A204.1 (cell line): ENCODE measurements at regions not wholly inside any gene's neighbourhood (a gene's known extent, or its start where the extent isn't known, plus 50 kb on each side); places are given as distances from the start of the nearest gene placed in this dataset.
"Not testable (repeated sequence)": the region's sequence is repeated elsewhere in the genome, so short reads cannot be mapped to it uniquely, and the experiment has no call there.

Experiments
- FAIRE-seq: peaks from 2 replicates; lab custom pipeline; 2012; peaks lifted over from hg19 to GRCh38; lab: Jason Lieb, UNC

GRCh38 chr5:85657328-85657727 is 960.4 kb upstream of the COX7C start:
- not testable (repeated sequence) for FAIRE-seq

GRCh38 chr5:85662969-85663707 is 954.6 kb upstream of the COX7C start:
- not testable (repeated sequence) for FAIRE-seq

DNA sequence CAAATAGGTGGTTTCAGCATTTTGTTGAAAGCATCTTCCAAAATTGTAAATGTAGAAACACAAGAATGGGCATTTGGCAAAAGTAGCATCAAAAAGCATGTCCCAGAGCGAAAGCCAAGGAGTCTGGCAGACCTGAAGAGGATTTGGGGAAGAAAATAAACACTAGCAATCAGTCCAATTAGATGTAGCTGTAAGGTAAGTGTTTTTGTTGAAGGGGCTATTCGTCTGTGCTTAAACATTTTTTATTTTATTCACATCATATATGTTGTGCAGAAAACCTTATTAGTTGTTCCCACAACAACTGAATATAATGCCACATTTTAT is 954.1 kb upstream of the COX7C start:
- FAIRE-seq = no peak

- no peak for FAIRE-seq
Observed at GRCh38 chr5:85670417-85670816, 947.3 kb upstream of the COX7C start.

DNA sequence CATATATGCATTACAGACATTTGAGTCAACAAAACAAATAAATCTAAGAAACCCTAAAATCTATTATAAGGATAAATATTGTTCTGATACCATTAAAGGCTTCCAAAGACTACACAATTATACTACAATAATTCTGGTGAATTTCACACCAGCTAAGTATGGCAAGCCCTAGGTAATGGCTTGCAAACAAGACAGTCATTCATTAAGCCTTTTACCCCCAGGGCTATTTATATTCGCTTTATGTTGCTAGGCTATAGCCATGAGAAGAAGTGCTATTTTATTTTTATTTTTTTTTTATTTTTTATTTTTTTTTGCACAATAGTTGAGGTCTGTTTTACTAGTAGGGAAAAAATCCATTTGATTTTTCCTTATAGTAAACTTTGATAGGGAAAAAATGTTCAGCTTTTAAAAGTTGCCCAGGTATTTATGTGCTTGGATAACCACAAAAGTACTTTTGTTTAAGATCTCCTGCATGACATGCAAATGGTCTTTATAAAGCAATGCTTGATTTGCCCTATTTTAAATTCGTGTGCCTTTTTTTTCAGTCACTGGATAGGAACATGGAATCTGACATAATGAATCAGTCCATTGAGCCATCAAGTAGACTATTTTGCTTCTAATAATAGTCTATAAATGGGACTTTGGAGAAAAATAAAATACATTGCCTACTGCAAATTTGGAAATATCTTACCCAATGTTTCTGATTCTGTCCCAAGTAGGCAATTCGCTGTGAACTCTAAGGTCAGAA is 946.3 kb upstream of the COX7C start:
- FAIRE-seq = no peak

DNA sequence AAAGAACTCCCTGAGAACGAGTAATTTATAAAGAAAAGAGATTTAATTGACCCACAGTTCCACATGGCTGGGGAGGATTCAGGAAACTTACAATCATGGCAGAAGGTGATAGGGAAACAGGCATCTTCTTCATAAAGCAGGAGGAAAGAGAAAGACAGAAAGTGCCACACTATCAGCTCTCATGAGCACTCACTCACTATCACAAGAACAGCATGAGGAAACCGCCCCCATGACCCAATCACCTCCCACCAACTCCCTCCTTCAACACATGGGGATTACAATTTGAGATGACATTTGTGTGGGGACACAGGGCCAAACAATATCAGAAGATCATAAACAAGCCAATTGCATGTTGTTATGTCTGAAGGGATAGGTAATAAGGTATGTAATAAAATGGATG is 935.9 kb upstream of the COX7C start:
- FAIRE-seq = no peak

DNA sequence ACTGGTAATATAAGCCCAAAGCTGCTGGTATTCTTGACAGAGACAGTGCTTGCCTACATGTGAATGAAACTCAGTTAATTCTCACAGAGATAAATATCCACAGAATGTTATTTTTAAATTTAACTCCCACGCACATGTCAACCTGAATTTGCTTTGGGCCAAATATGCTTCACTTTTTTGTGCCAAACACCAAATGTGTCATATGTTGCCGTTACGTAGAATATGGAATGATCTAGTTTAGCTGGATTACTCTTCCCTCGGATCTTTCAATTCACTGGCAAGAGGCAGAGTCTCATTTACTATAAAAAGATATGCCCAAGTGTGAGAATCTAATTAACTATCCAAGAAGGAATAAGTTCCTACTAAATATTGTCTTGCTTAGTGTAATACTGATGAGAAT is 933.4 kb upstream of the COX7C start:
- no peak for FAIRE-seq

- no peak for FAIRE-seq
Observed at GRCh38 chr5:85703296-85703695, 914.4 kb upstream of the COX7C start.

- FAIRE-seq = no peak
Observed at GRCh38 chr5:85709728-85710127, 908.0 kb upstream of the COX7C start.

GRCh38 chr5:85716344-85717202 is 901.2 kb upstream of the COX7C start:
- FAIRE-seq = no peak

- no peak for FAIRE-seq
Observed at GRCh38 chr5:85717203-85717563, 900.6 kb upstream of the COX7C start.

- FAIRE-seq = no peak
Observed at GRCh38 chr5:85732185-85732584, 885.6 kb upstream of the COX7C start.

- FAIRE-seq = no peak
Observed at GRCh38 chr5:85741972-85742371, 875.8 kb upstream of the COX7C start.

GRCh38 chr5:85760519-85760918 is 857.2 kb upstream of the COX7C start:
- FAIRE-seq = no peak

- no peak for FAIRE-seq
Observed at GRCh38 chr5:85769347-85769746, 848.4 kb upstream of the COX7C start.

- FAIRE-seq = no peak
Observed at GRCh38 chr5:85784746-85785145, 833.0 kb upstream of the COX7C start.

DNA sequence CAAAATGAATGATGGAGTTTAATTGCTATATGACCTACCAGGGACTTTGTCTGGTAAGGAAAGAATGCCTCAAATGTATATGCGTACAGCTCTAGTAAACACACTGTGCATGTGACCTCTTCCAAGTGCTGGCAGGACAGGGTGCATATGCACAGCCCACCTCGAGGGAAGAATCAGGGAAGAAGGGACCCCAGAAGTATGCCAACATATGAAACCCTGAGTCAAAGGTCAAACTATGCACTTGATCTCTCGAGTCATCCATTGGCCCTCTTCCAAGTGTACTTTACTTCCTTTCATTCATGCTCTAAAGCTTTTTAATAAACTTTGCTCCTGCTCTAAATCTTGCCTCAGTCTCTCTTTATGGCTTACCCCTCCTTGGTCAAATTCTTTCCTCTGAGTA is 804.6 kb upstream of the COX7C start:
- no peak for FAIRE-seq

DNA sequence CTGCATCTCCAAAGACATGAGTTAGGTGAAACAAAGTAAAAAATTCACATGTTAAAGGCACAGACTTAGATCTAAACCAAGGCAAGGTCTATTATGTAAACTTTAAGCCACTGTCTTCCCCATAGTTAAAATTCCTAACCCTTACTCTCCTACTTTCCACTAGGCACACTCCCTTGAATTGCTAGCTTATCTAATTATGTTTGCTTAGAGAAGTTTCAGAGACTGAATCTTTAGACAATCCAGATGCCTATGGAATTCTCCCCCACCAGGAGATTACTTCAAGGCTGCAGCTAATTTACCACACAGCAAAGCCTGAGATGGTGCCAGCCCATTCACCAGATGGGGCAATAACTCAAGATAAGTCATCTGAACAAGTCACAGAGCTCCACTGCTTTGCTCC is 803.1 kb upstream of the COX7C start:
- no peak for FAIRE-seq

DNA sequence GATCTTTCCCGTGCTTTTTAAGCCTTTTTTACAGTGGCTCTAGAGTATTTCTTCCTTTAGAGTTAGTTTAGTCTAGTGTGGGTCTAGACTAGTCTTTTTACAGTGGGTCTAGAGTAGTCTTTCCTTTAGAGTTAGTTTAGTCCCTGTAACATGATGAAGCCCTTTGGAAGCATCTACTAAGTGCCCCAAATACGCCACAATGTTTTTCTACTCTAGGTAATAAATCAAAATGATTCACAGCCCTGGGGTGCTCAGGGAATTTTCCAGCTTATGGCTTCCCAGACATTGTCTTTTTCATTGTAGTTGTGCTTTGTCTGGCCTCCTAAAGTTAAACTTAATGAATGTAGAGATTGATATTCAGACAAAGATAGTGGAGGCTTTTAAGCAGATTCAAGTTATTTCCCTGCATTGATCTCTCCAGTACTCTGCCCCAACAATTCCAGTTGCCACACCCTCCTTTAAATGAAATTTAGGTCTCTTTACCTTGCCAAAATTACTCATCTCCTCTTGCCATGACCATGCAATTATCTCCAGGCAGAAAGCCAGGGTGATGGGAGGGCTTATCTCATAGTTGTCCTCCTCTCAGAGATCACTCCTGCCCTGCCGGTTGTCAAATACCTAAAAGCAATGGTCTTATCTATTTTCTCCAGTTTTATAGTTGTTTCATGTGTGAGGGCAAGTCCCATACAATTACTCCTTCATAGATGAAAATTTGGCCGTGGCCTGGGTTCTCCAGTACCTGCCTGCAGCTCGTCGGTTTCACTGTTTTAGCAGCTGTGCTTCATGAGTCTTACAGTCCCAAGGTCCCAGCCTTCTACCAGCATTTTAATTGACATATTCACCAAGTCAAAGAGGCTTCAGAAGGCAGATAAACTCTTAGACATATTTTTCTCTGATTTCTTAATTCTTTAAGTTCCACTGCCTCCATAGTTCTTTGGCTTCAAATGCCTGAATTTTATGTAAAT is 794.0 kb upstream of the COX7C start:
- FAIRE-seq = no peak

GRCh38 chr5:85838781-85839180 is 779.0 kb upstream of the COX7C start:
- FAIRE-seq = no peak

DNA sequence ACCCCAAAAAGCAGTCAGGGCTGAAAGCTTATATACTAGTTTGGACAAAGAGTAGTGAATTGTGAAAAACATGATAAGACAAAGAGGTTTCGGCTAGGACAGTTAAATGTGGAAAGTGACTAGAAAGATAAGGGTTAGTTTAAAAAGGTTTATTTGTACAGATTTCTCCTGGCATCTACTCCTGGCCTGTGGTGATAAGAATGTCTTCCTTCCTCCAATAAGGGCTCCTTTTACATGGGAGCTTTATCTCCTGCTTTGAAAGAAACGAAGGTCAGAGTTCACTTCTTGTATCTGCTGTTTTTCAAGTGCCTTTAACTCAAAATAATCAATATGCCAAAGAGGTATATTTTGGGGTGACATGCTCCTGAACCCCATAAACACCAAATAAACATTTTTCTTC is 776.1 kb upstream of the COX7C start:
- FAIRE-seq = no peak

GRCh38 chr5:85843535-85843934 is 774.2 kb upstream of the COX7C start:
- FAIRE-seq = no peak
